ENCODE measurements at regions not wholly inside any gene's neighbourhood (a gene's known extent, or its start where the extent isn't known, plus 50 kb on each side); places are given as distances from the start of the nearest gene placed in this dataset.

DNA sequence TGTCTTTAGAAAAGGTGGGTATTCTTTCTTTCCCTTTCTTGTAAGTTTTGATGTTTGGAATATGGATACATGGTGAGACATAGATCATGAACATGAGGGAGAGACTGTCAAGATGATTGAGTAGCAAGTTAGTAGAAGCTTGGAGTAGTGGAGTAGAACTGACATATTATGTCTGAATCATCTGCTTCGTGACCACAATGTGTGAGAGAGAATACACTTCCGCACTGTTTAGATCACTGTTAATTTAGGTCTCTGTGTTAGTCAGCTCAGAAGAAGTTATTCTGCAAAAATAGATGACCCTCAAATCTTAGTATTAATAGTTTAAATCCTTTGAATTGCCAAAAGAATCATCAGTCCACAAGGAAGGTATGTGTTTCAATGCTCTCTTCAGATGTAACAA is 151.0 kb downstream of the OXSM start:
- Histone ChIP-seq H3K4me1 (ENCODE audit: insufficient read depth) (no peaks in the 10 kb centered on the region), H3K4me3 (ENCODE audit: low read depth, low read length) (no peak overlapping the region), H3K27ac (ENCODE audit: low read depth) (no peak overlapping the region), H3K36me3 (ENCODE audit: insufficient read depth) (no peaks in the 10 kb centered on the region)
- WGBS, result 94% methylated on average over 2 of the region's 2 CpGs
- DNase-seq (ENCODE audit: extremely low spot score), result no peak

DNA sequence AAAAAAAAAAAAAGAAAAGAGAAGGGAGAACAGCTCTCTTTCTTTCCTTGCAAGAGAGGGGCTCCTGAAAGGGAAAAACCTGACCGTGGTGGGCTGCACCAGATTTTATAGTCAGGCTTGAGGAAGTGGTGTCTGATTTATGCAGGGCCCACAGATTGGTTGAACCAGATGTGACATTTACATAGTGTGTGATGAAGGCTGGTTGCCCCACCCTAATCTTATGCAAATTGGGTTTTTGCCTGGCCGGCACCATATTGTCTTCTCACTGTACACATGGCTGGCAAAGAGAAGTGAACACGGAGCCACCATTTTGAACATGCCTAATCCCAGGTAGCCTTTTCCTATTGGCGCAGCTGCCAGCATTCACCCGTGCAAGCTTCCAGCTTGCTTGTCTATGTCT is 154.4 kb downstream of the OXSM start:
- WGBS, result 90% methylated on average over 5 of the region's 5 CpGs
- Histone ChIP-seq H3K27ac (ENCODE audit: low read depth) (no peak overlapping the region), H3K4me3 (ENCODE audit: low read depth, low read length) (no peak overlapping the region), H3K4me1 (ENCODE audit: insufficient read depth) (no peaks in the 10 kb centered on the region), H3K36me3 (ENCODE audit: insufficient read depth) (no peaks in the 10 kb centered on the region)
- DNase-seq (ENCODE audit: extremely low spot score), result no peak

DNA sequence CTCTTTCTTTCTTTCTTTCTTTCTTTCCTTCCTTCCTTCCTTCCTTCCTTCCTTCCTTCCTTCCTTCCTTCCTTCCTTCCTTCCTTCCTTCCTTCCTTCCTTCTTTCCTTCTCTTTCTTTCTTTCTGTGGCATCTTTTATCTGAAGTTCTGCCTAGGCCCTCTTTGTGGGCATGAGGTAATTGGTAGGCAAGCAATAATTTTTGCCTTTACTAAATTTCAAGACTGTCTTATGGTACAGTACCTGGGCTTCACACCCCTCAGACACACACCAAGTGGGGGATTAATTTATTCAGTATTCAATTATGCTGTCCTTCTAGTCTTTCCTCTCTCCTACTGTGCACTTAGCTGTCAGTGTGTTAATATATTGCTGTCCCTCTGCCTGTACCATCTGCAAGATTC is 155.5 kb downstream of the OXSM start:
- Histone ChIP-seq H3K36me3 (ENCODE audit: insufficient read depth) (no peaks in the 10 kb centered on the region), H3K4me1 (ENCODE audit: insufficient read depth) (no peaks in the 10 kb centered on the region), H3K27ac (ENCODE audit: low read depth) (no peak overlapping the region), H3K4me3 (ENCODE audit: low read depth, low read length) (no peak overlapping the region)
- DNase-seq (ENCODE audit: extremely low spot score), result no peak

DNA sequence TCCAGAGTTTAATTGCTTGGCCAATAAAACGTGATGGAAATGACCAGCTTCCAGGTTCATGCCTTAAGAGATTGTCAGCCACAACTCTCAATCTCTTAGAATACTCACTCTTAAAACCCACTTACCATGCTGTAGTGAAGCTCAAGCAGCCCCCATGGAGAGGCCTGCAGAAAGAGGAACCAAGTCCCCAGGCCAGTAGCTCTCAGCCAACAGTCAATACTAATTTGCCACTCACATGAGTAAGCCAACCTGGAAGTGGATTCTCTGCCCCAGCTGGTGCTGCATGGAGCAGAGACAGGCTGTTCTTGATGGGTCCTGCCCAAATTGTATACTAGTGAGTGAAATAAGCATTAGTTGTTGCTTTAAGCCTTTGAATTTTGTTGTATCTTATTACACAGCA is 155.9 kb downstream of the OXSM start:
- Histone ChIP-seq H3K4me1 (ENCODE audit: insufficient read depth) (no peaks in the 10 kb centered on the region), H3K4me3 (ENCODE audit: low read depth, low read length) (no peak overlapping the region), H3K36me3 (ENCODE audit: insufficient read depth) (no peaks in the 10 kb centered on the region), H3K27ac (ENCODE audit: low read depth) (no peak overlapping the region)
- DNase-seq (ENCODE audit: extremely low spot score), result no peak
- 89% methylated on average over 1 of the region's 1 CpG for WGBS

DNA sequence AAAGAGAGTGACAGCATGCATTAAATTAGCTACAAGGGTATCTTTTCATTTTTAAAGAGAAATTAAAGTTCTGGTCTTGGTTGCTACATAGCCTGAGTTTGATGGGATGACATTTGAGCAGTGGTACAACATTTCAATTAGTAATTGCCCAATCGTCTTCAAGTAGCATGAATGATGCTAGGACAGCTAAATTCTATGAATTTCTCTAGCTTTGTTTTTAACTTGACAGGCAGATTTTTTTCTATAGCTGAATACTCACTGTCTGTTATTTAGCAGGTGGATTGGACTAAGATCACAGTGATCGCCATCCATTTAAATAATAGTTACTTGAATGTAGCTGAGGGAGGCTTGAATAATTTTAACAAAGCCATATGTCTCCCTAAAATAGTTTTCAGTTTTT is 162.2 kb downstream of the OXSM start:
- Histone ChIP-seq H3K36me3 (ENCODE audit: insufficient read depth) (no peaks in the 10 kb centered on the region), H3K4me1 (ENCODE audit: insufficient read depth) (no peaks in the 10 kb centered on the region), H3K4me3 (ENCODE audit: low read depth, low read length) (no peak overlapping the region), H3K27ac (ENCODE audit: low read depth) (no peak overlapping the region)
- no peak for DNase-seq (ENCODE audit: extremely low spot score)
- 86% methylated on average over 2 of the region's 2 CpGs for WGBS

DNA sequence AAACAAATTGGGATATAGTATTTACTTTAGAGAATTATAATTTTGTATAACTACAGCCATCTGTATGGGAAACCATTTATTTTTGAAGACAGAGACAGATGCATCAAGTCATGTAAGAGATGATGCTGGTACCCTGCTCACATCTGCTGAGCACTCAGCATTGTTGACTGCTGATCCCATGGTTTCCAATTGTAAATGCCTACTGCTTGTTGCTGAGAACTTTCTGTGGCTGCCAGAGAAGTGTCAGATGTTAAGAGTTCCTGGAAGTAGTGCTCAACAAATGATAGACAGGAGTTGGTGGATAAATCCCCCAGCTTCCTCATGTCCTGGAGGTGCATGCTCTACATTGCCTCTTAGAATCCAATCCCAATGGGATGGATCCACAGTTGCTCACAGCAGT is 167.1 kb downstream of the OXSM start:
- no peaks in the 10 kb centered on the region for H3K4me1 ChIP-seq (ENCODE audit: insufficient read depth)
- DNase-seq (ENCODE audit: extremely low spot score), result no peak
- no peak overlapping the region for H3K27ac ChIP-seq (ENCODE audit: low read depth)
- H3K4me3 ChIP-seq (ENCODE audit: low read depth, low read length), result no peak overlapping the region
- H3K36me3 ChIP-seq (ENCODE audit: insufficient read depth), result no peaks in the 10 kb centered on the region

DNA sequence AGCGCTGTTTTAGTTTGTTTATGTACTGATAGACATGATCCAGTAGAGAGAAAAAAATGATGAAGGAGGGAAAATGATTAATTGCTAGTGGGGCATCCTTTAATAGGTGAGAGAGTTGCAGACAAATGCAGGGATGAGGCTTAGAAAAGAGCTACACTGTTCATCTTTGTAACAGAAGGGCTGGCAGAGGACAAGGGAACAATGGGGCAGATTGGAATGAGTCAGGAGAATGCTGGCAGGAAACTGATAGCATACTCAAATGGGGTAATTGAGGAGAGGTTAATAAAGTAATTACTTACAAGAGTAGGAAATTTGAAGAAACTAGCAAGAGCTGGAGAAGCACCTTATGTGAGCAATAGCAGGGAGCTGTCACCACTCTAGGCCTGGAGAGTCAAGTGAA is 170.9 kb downstream of the OXSM start:
- WGBS, result 96% methylated on average over 1 of the region's 1 CpG
- H3K27ac ChIP-seq (ENCODE audit: low read depth), result no peak overlapping the region

DNA sequence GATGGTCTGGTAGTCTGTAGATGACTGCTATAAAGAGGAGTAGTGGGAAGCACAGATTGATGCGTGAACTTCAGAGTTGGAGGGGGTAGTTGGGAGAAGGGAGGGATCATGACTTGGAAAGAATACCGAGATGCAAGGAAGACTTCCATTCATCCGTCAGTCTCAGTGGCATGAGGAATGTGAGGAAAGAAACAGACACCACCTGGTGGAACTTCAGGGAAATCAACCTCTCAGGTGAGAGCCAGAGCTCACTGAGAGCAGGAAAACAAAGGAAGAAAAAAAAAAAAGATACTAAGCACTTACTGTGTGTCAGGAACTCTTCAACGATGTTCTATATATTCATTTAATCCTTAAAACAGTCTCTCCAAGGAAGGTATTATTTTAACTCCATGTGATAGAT is 172.4 kb downstream of the OXSM start:
- Histone ChIP-seq H3K4me1 (ENCODE audit: insufficient read depth) (no peaks in the 10 kb centered on the region), H3K4me3 (ENCODE audit: low read depth, low read length) (no peak overlapping the region), H3K36me3 (ENCODE audit: insufficient read depth) (no peaks in the 10 kb centered on the region), H3K27ac (ENCODE audit: low read depth) (no peak overlapping the region)
- no peak for DNase-seq (ENCODE audit: extremely low spot score)
- WGBS, result 82% methylated on average over 4 of the region's 4 CpGs

More for the DNA sequence above, 170.9 kb downstream of the OXSM start:
- Histone ChIP-seq H3K4me3 (ENCODE audit: low read depth, low read length) (no peak overlapping the region), H3K4me1 (ENCODE audit: insufficient read depth) (no peaks in the 10 kb centered on the region), H3K36me3 (ENCODE audit: insufficient read depth) (no peaks in the 10 kb centered on the region)
- no peak for DNase-seq (ENCODE audit: extremely low spot score)

DNA sequence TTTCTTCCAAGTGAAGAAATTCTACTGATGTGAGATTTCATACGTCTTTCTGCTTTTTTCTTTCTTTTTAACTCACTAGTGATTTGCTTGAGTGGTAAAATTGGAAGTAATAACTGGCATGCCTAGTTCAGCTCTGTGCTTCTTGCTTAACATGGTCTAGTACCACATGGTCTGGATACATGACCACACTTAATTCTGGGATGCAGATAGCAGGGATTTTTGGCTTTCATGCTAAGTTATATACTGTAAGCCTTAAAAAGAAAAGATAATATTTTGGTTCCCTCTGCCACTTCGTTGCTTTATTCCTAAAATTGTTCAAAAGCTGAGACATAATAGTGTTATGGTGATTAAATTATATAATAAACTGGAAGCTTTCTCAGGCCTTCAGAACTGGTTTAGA is 174.3 kb downstream of the OXSM start:
- Histone ChIP-seq H3K36me3 (ENCODE audit: insufficient read depth) (no peaks in the 10 kb centered on the region), H3K4me1 (ENCODE audit: insufficient read depth) (no peaks in the 10 kb centered on the region), H3K4me3 (ENCODE audit: low read depth, low read length) (no peak overlapping the region), H3K27ac (ENCODE audit: low read depth) (no peak overlapping the region)
- DNase-seq (ENCODE audit: extremely low spot score), result no peak
- 24% methylated on average over 2 of the region's 2 CpGs for WGBS

DNA sequence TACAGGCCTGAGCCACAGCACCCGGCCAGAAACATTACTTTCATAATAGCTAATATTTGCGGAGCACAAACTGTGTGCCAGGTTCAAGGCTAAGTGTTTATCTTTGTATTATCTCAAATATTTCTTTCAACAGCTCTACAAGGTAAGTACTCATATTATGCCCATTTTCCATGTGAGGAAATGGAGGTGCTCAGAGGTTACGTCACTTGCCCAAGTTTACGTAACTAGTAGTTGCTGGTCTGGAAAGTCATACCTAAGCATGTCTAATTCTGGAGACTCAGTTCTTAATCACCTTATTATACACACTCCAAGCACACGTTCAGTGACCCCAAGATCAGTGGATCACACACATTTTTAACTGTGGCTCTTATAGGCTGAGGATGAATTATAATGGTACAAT is 177.5 kb downstream of the OXSM start:
- Histone ChIP-seq H3K4me3 (ENCODE audit: low read depth, low read length) (no peak overlapping the region), H3K36me3 (ENCODE audit: insufficient read depth) (no peaks in the 10 kb centered on the region), H3K27ac (ENCODE audit: low read depth) (no peak overlapping the region), H3K4me1 (ENCODE audit: insufficient read depth) (no peaks in the 10 kb centered on the region)
- 89% methylated on average over 5 of the region's 5 CpGs for WGBS
- DNase-seq (ENCODE audit: extremely low spot score), result no peak

DNA sequence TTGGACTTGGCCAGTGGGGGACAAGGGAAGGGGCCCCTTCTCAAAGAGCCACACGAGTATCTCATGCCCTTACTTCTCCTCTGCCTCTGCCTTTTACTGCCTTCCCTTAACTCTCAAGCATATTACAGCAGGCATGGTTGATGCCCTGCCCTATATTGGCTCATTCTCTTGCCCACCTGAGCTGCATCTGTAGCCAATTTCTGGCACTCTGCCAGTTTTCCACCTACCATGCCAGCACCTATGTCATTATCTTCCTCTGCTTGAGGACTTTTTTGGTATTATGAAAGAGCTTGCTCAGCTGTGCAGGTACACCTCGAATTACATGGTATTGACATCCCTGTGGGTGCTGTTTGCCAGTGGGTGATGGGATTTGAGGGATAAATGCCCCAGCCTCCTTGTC is 181.8 kb downstream of the OXSM start:
- no peak for DNase-seq (ENCODE audit: extremely low spot score)
- Histone ChIP-seq H3K4me3 (ENCODE audit: low read depth, low read length) (no peak overlapping the region), H3K36me3 (ENCODE audit: insufficient read depth) (no peaks in the 10 kb centered on the region), H3K27ac (ENCODE audit: low read depth) (no peak overlapping the region), H3K4me1 (ENCODE audit: insufficient read depth) (no peaks in the 10 kb centered on the region)
- 72% methylated on average over 2 of the region's 2 CpGs for WGBS

DNA sequence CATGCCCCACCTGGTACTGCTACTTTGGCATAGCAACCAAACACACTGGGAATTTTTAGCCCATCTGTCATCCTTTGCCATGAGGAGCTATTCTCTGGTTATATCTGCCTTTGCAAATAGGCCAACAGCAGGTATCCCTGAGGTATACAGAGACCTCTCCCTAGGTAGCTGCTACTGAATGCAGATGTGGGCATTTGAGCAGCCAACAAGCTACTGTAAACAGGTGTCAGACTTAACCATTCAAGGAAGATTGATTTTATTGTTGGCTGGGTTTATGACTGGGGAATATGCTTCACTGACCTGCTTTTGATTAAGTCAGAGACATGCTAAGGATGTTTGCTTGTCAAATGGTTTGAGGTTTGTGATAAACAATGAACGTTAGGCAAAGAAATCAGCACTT is 183.2 kb downstream of the OXSM start:
- H3K36me3 ChIP-seq (ENCODE audit: insufficient read depth), result no peaks in the 10 kb centered on the region
- no peak for DNase-seq (ENCODE audit: extremely low spot score)
- whole genome bisulfite sequencing, result 49% methylated on average over 1 of the region's 1 CpG
- no peak overlapping the region for H3K4me3 ChIP-seq (ENCODE audit: low read depth, low read length)
- H3K4me1 ChIP-seq (ENCODE audit: insufficient read depth), result no peaks in the 10 kb centered on the region
- H3K27ac ChIP-seq (ENCODE audit: low read depth), result no peak overlapping the region

DNA sequence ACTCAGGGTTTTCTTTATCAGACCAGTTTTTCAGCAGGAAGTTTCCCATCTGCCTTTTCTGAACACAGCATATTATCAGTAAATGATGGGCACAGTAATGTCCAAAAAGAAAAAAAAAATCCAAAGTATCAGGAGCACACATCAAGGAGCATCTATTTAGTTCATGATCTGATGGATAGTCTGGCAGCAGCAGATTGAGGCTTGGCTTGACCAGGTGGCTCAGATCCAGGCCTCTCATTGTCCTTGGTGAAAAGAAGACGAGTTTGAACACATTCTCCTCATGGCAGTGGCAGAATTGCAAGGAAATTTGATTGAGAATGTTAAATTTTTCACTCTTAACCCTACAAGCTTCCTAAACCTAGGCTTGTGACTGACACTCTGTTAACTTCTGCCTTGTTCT is 192.9 kb downstream of the OXSM start:
- DNase-seq (ENCODE audit: extremely low spot score), result no peak
- no peak overlapping the region for H3K4me3 ChIP-seq (ENCODE audit: low read depth, low read length)
- WGBS, result 81% methylated on average over 1 of the region's 1 CpG
- no peaks in the 10 kb centered on the region for H3K36me3 ChIP-seq (ENCODE audit: insufficient read depth)
- no peak overlapping the region for H3K27ac ChIP-seq (ENCODE audit: low read depth)
- no peaks in the 10 kb centered on the region for H3K4me1 ChIP-seq (ENCODE audit: insufficient read depth)

DNA sequence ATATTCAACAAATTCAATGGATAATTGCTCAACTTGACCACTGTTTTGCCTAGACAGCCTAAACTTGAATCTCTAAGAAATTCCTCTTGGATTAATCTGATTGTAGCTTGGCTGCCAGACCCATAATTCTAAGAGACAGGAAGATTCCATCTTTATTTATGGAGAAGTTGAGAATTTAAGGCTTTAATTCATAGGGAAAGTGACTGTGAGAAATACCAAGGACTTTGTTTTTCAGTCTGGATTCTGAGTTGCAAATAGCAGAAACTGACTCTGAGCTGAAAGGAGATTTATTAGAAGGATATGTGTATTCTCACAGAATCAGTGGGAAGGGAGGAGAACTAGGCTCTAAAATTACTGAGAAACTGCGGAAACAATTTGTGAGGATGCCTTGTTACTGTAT is 195.7 kb downstream of the OXSM start:
- WGBS, result 71% methylated on average over 1 of the region's 1 CpG

DNA sequence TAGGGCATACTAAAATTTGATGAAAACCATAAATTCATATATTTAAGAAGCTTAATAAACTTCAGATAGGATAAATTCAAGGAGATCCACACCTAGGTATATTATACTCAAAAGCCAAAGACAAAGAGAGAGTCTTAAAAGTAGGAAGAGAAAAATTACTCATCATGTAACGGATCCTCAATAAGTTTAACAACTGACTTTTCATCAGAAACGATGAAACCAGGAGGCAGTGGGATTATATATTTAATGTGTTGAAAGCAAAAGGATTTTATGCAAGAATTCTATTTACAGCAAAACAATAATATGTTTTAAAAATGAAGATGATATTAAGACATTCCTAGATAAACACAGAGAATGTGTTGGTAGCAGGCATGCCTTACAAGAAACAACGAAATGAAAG is 202.7 kb downstream of the OXSM start:
- no peaks in the 10 kb centered on the region for H3K4me1 ChIP-seq (ENCODE audit: insufficient read depth)

More for the DNA sequence above, 195.7 kb downstream of the OXSM start:
- no peaks in the 10 kb centered on the region for H3K36me3 ChIP-seq (ENCODE audit: insufficient read depth)
- no peaks in the 10 kb centered on the region for H3K4me1 ChIP-seq (ENCODE audit: insufficient read depth)
- no peak overlapping the region for H3K27ac ChIP-seq (ENCODE audit: low read depth)
- no peak overlapping the region for H3K4me3 ChIP-seq (ENCODE audit: low read depth, low read length)
- no peak for DNase-seq (ENCODE audit: extremely low spot score)

More for the DNA sequence above, 202.7 kb downstream of the OXSM start:
- WGBS, result 95% methylated on average over 3 of the region's 3 CpGs
- no peak for DNase-seq (ENCODE audit: extremely low spot score)
- H3K36me3 ChIP-seq (ENCODE audit: insufficient read depth), result no peaks in the 10 kb centered on the region
- H3K4me3 ChIP-seq (ENCODE audit: low read depth, low read length), result no peak overlapping the region
- no peak overlapping the region for H3K27ac ChIP-seq (ENCODE audit: low read depth)
